GM18505 (cell line): ENCODE measurements at regions not wholly inside any gene's neighbourhood (a gene's known extent, or its start where the extent isn't known, plus 50 kb on each side); places are given as distances from the start of the nearest gene placed in this dataset.
A peak's percentile ranks its signal among the peaks of the same experiment; 100 is the strongest.
"Not testable (repeated sequence)": the region's sequence is repeated elsewhere in the genome, so short reads cannot be mapped to it uniquely, and the experiment has no call there.

ENCODE experiments used
- ATAC-seq: cut with Tn5 transposase; IDR thresholded peaks from one replicate; pipeline ENCODE4 v1.9.1; 2021; ENCODE audit not compliant: unreplicated experiment
- POLR2A ChIP-seq: IDR thresholded peaks from 4 replicates; pipeline ENCODE4 v1.6.1; 2011; ENCODE audit warnings: borderline replicate concordance; ENCODE audit not compliant: insufficient read depth, insufficient read length; ENCODE audit errors: extremely low read depth

DNA sequence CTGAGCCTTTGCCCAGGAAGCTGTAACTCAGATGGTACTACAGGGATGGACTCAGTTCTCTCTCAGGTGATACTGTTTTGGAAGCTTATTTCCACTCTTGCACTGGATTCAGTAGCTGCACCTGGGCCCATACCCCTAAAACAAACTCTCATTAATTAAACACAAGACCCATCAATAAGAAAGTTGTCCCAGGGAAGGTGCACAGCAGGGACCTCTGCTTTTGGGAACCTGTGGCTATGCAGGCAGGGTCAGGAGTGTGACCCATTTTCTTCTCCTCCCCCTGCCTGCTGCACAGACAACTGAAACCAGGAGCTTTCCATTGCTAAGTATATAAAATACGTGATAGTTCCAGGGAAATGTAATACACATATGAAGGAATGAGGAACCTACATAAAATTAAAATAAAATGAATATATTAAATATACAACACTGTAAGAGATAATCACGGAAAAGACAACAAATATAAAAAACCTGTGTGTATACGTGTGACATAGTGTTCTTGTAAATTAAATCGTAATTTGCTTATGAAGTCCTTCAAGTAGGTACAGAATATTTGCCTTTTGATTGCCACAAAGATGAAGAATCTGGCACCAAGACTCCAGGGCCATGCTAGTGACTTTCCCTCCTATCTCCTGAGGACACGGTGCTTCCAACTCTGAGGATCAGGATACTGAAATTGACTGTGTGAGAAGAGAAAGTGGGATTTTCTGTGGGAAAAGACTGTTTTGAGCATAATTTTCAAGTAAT is 101.6 kb upstream of the GOLGA6L6 start:
- TF ChIP-seq POLR2A = no peak

DNA sequence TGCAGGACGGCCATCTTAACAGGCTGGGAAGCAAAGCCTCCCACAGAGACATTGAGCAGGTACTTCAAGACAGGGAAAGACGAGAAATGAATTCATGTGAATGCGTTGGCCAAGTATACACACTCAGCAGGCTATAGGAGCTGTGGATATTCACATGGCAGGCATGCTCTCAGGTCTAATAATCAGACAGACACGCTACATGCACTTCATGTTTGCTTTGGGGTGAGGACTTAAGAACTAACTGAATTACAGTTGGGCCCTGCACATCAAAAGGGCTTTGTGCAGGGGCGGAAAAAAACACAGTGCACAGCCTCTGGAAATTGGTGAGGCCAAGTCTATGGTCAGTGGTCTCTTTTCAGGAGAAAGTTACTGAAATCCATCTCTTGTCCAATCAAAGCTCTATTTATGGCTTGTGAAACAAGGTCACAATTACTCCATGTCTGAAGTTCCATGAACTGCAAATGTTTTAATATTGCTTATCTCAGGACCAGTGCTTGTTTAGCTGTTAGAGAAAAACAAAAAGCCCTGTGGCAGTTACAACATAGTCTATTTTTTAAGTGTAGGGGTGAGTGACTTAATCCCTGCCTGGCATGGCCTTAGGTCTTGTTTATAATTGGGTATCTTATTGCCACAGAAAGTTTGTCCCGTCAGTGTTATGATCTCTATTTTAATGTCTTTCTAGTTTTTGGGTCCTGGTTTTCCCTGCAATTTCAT is 100.6 kb upstream of the GOLGA6L6 start:
- ATAC-seq = no peak
- TF ChIP-seq POLR2A = no peak

More for the DNA sequence above, 101.6 kb upstream of the GOLGA6L6 start:
- ATAC-seq = no peak

DNA sequence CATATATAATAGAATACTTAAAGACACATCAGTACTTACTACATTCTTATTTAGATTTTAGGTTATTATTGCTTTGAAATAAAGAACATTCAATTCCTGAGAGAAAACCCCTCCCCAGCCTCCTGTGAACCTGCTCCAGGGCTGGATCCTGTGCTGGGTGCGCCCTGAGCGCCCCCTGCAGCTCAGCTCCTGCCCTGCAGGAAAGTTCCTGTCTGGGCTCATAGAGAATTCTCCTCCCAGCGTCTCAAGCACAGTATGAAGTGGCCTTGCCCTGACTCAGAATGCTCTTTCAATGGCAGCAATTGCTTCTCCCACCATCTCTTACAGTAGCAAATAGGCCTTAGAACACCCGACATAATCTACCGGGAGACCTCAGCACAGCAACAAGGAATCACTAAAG is 98.8 kb upstream of the GOLGA6L6 start:
- ATAC-seq = peak; percentile 57

DNA sequence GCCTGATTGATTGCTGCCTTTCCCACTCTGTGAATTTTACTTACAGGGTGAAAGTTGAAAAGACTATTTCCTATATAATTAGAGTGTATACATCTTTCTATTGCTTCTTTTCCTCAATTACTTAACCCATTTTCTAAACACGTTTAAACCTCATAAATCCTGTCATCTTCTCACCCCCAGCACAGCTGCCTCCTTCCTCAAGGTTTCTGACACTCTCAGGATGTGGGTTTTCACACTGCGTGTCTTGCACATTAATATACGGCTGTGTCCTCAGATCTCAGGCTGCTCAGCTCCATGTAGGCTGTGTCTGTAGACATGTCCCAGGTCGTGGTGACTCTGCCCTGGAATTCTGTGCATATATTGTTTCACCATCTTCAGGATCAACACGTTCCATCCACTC is 97.6 kb upstream of the GOLGA6L6 start:
- not testable (repeated sequence) for ATAC-seq

DNA sequence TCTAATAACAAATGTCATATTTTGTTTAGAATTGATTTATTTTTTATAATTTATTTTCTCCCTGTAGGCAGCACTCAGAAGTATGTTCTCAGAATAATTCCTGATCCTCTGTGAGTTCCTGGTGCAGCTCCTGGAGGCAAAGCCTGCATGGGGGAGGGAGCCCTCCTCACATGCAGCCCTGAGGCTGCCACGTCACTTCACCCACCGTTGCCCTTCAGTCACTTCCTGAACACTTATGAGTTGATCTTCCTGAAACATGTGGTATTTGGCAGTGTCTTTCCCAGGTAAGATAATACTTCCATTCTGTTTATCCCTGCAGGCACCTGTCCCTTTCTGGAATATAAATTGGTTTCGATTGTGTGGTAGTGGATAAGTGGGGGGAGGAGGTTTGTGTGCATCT is 95.9 kb upstream of the GOLGA6L6 start:
- ATAC-seq = peak; percentile 45

DNA sequence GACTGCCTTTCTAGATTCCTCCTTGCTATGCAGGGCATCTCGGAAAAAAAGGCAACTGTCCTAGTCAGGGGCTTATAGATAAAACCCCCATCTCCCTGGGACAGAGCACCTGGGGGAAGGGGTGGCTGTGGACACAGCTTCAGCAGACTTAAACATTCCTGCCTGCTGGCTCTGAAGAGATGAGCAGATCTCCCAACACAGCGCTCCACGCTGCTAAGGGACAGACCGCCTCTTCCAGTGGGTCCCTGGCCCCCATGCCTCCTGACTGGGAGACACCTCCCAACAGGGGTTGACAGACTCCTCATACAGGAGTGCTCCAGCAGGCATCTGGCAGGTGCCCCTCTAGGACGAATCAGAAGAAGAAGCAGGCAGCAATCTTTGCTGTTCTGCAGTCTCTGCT is 87.9 kb upstream of the GOLGA6L6 start:
- not testable (repeated sequence) for ATAC-seq

DNA sequence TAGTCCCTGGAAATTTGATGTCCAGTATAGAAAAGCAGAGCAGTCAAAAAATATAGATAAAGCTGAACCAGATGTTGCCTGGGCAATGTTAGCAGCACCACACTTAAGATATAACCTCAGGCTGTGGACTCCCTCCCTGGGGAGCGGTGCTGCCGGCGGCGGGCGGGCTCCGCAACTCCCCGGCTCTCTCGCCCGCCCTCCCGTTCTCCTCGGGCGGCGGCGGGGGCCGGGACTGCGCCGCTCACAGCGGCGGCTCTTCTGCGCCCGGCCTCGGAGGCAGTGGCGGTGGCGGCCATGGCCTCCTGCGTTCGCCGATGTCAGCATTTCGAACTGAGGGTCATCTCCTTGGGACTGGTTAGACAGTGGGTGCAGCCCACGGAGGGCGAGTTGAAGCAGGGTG is 86.9 kb upstream of the GOLGA6L6 start:
- not testable (repeated sequence) for ATAC-seq

DNA sequence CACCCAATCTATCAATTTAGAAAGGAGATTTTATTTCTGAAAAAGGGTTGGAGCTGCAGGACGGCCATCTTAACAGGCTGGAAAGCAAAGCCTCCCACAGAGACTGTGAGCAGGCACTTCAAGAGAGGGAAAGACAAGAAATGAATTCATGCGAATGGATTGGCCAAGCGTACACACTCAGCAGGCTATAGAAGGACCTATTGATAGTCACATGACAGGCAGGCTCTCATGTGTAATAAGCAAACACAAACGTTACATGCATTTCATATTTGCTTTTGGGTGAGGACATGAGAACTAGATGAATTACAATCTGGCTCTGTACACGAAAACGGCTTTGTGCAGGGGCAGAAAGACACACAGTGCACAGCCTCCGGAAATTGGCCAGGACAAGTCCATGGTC is 83.9 kb upstream of the GOLGA6L6 start:
- ATAC-seq = not testable (repeated sequence)

DNA sequence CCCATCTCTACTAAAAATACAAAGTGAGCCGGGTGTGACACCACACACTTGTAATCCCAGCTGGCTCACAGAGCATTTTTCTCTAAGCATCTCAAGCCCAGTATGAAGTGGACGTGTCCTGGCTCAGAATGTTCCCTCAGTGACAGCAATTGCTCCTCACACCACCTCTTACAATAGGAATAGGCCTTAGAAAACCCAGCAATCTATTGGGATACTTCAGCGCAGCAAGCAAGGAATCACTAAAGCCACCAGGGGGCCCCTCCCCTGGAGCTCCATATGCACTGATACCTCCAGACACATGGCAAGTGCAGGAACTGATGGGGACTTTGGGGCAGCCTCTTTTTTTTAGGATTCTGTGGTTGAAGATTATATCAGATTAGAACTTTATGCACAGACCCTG is 82.5 kb upstream of the GOLGA6L6 start:
- not testable (repeated sequence) for ATAC-seq

DNA sequence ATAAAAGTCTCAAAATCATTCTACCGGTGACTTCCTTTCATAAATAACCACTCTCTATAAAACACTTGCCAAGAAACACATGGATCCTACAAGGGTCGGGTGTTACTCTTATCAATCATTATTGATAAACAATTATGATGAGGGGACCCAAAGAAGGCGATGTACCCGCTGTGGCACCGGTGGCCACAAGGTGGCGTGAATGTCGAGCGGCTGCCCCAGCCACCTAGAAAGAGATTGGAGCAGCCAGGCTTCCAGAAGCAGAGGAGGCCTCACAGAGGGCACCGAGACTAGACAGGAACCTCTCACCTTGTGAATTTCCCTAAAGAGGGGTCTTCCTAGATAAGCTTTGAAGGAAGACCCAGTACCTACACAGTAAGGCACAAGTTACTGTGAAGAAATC is 80.5 kb upstream of the GOLGA6L6 start:
- not testable (repeated sequence) for ATAC-seq

DNA sequence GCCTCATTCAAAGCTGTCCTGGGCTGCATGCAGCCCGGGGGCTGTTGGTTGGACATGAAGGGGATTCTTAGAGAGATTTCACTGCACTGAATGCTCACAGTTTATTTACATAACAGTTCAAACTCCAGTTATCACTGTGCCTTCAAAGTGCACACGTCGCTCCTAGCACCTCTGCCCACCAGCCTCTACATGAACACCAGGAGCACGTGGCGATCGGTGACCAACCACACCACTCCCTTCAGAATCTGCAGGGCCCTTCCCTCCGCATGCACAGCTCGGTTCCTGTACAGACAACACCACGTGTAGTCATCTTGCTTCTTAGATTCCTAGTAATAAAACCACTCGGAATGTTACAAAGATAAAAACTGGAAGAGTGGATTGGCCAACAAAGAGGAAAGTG is 72.9 kb upstream of the GOLGA6L6 start:
- not testable (repeated sequence) for ATAC-seq

DNA sequence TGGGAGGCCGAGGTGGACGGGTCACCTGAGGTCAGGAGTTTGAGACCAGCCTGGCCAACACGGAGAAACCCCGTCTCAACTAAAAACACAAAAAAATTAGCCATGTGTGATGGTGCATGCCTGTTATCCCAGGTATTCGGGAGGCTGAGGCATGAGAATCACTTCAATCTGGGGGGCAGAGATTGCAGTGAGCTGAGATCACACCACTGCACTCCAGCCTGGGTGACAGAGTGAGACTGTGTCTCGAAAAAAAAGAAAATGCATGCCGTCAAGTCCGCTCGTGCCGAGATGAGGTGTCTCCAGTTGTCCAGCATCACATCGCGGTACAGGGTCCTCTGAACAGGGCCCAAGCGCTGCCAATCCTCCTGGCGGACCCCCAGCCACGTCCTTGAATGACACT is 71.2 kb upstream of the GOLGA6L6 start:
- not testable (repeated sequence) for ATAC-seq

DNA sequence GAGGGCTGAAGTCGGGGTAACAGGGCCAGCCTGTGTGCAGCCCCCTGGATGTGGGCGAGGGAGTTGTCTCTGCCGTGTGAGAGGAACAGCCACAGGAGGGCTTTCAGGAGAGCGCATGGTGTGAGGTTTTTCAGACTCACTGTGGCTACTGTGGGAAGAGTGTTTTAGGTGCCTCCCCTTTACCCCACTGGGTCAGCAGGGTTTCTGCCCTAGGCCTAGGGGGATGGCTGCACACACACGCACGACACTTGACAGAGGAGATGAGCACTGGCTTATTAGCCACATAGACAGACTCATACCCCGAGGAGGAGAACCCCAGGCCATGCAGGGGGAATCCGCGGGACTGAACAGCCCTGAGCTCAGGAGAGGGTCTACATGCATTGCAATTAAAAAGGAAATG is 70.8 kb upstream of the GOLGA6L6 start:
- not testable (repeated sequence) for ATAC-seq

DNA sequence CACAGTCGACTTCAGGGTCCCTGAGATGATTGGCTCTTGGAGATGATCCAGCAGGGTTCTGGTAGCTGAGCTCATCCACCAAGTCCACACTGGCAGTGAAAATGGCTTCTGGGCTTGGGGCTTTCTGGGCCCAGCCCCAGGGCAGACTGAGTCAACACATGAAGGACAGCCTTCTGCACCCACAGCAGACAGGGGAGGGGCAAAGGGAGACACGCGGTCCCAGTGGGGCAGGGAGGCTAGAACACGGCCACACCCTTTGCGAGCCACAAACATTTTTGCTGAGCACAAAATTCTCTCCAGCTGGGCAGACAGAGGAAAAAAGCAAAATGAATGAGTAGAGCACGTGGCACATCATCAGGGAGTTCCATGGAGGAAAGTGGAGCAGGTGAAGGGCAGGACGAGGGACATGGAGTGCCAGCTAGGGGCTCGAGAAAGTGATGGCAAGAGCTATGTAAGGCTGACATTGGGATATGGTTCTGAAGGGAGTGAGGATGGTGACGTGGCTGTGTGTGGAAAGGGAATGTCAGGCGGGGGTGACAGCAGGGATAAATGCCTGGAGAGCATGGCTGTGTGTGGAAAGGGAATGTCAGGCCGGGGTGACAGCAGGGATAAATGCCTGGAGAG is 70.2 kb upstream of the GOLGA6L6 start:
- ATAC-seq = not testable (repeated sequence)

DNA sequence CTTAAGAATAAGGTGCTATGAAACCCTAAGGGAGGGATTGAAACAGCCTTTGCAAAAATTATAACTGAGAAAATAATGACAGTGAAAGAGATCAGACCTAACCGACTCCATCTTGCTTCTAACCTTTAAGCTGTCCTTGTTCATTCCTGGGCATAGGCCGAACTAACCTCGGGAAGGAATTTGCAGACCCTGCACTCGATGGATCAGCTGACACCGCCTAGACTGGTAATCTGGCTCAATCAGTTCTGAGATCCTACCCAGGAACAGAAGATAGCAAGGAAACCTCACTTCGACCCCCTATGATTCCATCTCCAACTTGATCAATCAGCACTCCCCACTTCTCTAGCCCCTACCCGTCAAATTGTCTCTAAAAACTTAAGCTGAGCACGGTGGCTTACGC is 66.6 kb upstream of the GOLGA6L6 start:
- ATAC-seq = not testable (repeated sequence)

DNA sequence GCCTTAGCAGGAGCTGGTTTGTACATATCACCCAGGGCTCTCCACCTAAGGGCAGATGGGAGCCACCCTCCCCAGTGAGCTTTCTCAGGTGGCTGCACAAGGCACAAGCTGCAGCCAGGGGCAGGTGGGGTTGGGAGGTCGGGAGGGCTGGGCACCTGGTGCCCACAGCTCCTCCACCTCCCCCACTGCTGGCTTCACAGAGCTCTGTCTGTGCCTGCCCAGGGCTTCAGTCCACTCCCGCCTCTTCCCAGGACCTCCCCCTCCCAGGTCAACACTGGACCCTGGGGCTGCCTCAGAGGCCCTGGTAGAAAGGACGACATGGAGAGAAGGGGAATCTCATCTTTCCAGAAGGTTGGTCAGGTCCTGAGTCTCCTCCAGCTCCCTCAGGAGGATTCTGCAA is 55.6 kb upstream of the GOLGA6L6 start:
- ATAC-seq = not testable (repeated sequence)

DNA sequence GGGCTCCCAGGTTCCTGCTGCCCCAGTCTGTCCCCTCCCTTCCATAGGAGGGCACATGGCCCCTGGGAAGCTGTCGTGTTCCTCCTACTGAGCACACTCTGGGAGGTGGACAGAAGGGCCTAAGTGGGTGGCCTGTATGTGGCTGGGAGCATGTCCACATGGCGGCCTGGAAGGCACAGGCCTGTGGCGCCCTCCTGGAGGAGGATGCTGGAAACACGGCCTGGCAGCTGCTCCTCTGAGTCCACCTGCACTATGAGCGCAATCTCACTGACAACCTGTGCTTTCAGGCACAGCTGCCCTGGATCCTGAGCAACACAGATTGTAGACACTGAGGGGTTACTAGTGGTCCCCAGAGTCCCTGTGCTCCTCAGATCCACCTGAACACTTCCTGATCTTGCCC is 52.6 kb upstream of the GOLGA6L6 start:
- ATAC-seq = not testable (repeated sequence)

DNA sequence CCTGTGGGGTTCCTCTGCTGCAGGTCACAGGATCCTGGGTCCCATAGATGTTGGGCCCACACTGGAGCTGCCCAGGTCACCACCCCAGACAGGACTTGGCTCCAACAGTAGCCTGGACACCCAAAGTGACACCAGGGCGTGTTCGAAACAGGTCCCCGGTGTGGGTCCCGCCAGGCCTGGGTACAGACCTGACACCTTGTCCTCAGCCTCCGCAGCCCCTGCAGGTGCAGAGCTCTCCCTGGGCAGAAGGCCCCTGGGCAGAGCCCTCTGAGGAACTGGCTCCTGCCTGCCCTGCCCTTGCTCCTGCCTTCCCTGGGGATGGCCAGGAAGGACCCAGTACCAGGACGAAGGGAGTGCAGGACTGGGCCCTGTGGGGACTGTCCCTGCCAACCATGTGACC is 50.3 kb upstream of the GOLGA6L6 start:
- ATAC-seq = not testable (repeated sequence)
